GM21360 (cell line): ENCODE measurements at regions not wholly inside any gene's neighbourhood (a gene's known extent, or its start where the extent isn't known, plus 50 kb on each side); places are given as distances from the start of the nearest gene placed in this dataset.
"Not testable (repeated sequence)": the region's sequence is repeated elsewhere in the genome, so short reads cannot be mapped to it uniquely, and the experiment has no call there.

Source experiments
- ATAC-seq: cut with Tn5 transposase; IDR thresholded peaks from one replicate; pipeline ENCODE4 v1.9.1; 2021; ENCODE audit warnings: mild to moderate bottlenecking, moderate library complexity; ENCODE audit not compliant: unreplicated experiment

DNA sequence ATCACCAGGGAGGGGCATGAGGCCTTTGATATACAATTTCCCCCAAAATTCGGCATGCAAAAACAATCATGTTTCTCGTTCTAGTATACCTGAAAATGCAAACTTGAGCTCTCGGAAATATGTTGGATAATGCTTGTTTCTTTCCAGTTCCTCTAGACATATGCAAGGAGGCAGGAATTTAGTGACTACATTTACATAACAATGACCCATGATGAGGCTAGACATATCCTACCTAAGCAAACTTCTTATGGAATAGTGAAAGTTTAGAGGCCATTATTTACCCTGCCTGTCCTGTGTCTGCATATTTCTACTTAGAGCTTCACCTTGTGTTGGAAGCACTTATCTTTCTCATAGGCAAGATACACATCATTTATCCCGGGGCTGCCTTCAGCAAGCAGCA is 514.6 kb downstream of the KCNJ2 start:
- no peak for ATAC-seq

DNA sequence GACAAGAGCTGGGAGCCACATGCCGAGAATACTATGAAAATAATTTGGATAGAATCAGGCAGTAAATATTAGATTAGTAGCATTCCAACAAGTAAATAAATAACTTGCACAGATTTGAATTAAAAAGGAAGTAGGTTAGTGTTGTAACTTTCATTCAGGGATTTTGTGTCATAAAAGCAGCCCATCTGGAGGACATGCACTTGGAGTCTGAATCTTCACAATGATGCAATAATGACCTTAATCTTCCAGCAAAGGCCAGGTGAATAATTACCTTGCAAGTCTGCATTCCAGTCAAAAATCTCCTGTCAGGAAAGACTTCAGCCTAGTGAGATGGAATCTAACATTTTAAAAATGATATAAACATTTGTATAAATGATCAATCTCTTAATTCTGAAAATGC is 518.1 kb downstream of the KCNJ2 start:
- ATAC-seq, result no peak

DNA sequence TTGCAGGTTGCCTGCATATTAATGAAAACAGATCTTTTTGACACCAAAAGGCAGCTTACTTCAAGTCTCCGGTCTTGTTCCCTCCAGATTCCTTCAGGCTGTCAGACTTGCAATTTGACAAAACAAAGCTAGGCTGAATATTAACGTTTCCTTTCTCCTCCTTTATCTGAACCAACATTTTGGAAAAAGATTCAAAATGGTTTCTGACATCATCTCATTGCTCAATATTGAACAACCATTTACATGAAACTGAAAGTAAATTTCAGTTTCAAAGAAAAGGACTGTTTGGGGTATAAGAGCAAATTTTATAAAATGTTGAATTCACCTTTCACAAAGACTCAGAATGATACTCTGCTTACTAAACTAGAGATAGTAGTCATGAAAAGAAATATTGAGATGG is 521.8 kb downstream of the KCNJ2 start:
- ATAC-seq, result no peak

DNA sequence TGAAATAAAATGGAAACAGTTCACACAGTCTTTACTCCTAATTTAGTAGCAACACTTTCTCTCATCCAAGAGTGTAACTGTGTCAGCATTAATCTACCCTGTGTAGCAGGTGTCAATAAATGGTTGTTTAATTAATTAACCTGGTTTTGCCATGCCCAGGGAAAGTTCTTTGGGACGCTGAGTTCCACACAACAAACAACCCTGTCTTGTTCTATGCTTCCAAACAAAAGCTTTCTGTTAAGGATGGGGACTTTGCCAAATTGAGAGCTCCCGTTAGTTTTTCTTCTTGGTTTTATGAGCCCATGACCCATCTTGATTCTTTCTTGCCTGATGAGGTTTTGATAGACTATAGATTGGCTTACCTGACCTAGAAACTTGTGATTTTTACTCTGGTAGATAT is 530.1 kb downstream of the KCNJ2 start:
- ATAC-seq, result no peak

DNA sequence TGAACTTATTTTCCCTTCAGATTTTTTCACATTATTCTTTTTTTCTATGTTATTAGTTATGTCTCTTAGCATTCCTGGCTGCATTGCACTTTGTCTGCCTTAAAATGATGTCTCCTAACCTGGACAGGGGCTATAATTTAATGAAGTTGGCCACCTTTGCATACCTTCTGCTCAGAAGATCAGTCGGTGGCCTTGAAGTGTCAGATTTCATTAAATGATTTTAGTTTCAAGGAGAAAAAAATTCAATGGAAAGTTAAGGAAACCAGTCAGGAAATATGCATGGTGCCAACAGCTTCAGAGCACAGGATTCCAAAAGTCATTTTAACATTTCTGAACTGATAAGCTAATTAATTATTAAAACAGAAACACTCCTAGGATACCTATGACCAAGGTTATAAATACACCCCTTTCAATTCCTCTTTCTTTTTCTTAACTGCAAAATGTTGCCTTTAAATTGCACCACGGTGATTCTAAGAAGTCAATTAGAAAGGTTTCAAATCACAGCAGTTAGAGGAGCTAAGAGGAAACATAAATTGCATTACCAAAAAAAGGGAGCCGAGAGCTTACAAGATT is 533.4 kb downstream of the KCNJ2 start:
- ATAC-seq, result no peak

DNA sequence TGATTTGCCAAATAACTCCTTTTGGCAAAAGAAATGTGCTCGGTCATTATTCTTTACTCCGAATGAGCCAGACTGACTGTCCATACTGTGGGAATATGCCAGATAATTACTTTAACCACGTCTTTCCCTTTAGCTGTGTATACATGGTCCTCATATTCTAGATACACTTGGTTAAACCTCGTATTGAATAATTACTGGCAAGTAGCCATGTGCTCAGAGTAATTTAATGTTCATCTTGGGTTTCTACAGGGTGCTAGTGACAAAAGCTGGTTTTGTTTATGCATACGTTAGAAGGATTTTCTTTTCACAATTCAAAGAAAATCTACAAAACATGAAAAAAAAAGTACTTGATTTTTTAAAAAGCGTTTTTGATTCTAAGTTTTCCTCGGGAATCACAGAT is 540.3 kb downstream of the KCNJ2 start:
- ATAC-seq, result no peak

DNA sequence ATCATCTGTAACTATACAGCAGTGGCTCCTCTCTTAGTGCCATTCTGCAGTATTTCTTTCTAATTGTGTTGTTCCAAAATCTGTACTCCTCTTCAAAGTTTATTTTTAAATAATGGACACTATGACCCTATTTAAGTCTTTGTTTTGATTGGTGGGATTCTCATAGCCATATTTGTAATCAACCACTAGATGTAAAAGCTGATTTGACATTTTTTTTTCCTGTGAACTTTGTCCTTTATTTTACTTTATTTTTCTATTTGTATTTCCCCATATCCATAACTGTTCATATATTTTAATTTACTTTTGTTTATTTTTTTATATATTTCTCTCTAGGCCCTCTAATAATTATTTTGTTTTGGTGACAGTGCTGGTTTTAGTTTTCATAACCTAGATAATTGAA is 544.4 kb downstream of the KCNJ2 start:
- no peak for ATAC-seq

DNA sequence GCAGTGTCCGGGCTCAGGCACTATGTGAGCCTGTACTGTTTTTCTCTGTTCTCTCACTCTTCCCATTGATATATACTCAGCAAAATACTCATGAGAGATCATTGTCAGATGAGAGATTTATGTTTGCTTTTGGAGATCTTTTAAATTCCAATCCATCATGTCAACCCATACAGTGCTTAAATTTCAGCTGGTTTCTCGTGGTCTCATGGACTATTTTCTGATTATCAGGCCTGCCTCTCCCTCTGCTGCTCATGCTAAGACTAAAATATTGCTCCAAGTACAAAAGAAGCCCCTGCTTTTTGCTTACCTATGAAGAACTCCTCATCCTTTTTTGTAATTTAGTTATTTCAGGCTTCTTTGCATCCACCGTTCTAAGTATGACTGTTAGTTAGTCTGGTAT is 547.2 kb downstream of the KCNJ2 start:
- no peak for ATAC-seq

DNA sequence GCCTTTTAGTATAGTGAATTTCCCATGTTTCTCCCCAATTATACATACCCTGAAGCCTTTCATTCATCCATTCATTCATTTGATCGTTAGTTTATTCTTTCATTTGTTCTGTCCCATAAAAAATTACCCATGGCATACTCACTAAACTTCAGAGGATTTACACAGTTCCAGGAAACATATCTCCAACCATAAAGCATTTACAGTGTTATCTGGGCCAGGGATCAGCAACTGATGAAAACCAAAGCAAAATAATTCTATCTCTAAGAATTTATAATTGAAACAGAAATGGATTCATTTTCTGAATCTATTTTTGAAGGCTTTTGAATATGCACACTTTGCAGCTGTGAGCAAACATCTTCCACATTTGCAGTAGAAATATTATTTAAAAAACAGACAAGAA is 547.7 kb downstream of the KCNJ2 start:
- ATAC-seq, result no peak

DNA sequence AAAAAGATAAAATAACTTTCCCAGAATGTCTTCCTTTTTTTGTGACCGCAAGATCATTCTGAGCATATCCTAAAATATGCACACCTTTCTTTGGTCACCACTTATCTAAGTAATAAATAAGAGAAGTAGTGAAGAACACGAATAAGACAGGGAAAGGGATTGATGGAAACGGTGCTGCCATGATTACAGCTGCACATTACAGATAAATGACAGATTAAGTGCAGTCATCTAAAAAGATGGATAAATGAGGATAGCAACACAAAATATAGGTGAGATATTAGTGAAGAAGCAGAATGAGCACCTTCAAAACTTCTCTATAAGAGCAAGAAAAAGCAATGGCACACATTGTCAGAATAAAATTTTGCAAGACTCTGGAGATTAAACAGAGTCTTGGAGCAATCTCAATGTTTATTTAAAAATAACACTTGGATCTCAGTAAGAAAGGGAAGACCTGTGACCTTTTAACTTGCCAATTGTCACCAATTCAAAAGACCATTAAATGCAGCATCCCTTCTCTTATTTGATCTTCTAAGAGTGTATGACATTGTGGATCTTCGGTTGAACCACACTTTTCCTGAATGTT is 567.1 kb downstream of the KCNJ2 start:
- ATAC-seq, result no peak

DNA sequence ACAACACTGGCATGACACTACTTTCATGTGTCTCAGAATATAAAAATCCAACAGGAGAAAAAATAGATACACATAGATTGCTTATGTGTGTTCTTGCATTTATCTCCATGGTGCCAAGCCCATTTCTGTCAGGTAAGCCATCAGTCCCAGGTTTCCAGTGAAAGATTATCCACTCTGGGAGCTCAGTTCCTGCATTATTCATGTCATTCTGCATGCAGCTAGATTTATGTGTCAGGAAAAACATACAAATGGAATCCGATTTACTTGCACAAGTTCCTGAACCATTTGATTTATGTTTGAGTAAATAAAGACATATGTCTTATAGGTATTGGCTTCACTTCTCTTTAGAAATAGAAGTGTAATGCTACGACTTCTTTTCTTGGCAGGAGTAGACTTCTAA is 569.7 kb downstream of the KCNJ2 start:
- ATAC-seq, result no peak

DNA sequence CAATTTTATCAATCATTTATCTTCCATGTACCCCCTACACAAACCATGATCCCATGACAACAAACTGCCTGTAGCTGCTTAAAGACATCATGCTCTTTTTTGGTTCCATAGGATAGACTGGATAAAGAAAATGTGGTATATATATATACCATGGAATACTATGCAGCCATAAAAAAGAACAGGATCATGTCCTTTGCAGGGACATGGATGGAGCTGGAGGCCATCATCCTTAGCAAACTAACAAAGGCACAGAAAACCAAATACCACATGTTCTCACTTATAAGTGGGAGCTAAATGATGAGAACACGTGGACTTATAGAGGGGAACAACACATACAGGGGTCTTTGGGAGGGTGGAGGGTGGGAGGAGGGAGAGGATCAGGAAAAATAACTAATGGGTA is 577.2 kb downstream of the KCNJ2 start:
- ATAC-seq, result not testable (repeated sequence)

DNA sequence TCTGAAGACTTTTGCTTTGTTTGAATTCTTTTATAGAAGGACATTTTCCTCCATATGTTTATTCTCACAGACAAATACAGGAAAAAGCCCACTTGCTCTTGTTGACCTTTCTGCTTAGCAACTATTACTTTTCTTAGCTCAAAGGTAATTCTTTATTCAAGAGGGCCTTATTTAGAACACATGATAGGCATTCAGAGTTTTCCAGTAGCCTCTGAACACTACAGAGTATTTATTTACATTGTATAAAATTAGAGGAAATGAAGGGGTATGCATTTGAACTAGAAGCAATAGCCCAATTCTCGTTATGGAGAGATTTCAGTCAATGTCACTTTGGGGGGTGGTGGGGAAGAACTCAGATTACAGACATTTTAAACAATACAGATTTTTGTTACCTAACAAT is 581.7 kb downstream of the KCNJ2 start:
- no peak for ATAC-seq

DNA sequence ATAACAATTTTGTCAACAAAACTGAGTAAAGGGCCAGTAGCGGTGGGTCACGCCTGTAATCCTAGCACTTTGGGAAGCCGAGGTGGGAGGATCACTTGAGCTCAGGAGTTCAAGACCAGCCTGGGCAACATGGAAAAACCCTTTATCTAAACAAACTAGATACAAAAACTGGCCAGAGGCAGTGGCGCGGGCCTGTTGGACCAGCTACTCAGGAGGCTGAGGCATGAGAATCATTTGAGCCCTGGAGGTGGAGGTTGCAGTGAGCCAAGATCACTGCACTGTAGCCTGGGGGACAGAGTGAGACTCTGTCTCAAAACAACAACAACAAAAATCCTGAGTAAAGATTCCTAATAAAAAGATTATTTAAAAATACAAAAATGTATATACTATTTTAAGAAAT is 583.1 kb downstream of the KCNJ2 start:
- ATAC-seq, result not testable (repeated sequence)

DNA sequence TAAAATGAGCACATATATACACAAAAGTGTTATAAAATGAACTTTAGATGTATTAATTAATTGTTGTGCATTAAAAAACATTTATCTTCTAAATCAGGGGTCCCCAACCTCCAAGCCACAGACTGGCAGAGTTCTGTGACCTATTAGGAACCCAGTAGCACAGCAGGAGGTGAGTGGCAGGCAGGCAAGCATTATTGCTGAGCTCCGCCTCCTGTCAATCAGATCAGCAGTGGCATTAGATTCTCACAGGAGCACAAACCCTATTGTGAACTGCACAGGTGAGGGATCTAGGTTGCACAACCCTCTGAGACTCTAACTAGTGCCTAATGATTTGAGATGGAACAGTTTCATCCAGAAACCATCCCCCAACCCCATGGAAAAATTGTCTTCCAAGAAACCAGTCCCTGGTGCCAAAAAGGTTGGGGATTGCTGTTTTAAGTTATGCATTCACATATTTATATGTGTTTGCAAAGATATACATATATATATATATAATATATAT is 583.7 kb downstream of the KCNJ2 start:
- no peak for ATAC-seq

DNA sequence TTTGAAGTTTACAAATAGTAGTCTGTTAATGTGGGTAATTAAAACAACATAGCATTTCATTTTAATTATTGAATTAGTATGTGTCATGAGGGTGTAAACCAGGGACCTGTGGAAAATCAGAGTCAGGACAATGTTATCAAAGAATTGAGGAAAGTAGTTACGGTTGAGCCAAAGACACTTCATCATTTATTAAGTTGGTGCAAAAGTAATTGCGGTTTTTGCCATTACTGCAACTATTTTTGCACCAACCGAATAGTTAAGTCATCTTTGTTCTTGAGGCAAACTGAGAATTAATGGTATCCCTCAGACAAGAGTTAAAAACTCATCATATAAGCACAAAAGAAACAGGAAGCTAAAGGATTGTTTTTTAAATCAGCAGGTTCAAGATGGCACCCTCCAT is 593.7 kb downstream of the KCNJ2 start:
- ATAC-seq, result no peak

DNA sequence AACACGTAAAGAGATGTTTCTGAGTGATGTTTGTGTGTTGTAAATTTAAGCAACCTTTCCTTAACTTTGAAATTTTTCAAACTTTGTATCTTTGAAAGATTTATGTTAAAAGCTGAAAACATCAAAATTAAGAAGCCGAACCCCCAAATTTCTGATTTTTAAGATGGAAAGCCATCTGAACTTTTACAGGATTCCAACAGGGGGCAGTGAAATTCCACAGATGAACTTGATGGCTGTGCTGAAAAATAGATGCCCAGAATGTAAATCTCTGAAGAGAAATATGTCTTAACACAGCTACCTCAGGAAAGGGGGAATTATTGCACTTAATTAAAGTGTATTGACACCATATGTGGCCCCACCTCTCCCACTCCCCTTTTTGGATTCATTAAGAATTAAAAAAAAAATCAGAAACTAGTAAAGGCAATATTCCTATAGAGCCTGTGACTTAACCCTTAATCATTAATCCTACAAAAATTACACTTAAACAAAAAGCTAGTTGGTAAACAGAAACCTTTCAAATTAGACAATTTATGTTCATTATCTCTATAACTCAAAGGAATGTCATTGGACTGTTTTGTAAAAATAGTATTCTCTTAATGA is 597.9 kb downstream of the KCNJ2 start:
- ATAC-seq, result no peak

DNA sequence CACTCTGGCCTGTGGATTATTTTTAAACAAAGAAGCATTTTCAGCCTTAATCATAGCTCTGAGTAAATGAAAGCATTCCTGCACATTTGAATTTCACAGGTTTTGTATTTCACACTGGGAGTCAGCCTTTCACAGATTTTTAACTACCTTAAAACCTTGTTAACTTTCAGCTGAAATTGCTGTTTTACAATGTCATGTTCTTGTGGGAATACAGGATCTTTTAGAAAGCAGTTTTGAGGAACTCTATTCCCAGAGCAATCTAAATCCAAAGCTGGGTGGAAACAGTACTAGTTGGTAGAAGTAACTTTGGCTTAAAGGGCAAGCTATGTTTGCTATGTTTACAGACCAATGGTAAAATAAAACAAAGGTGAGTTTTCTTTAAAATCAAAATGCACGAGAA is 600.6 kb downstream of the KCNJ2 start:
- ATAC-seq, result no peak

DNA sequence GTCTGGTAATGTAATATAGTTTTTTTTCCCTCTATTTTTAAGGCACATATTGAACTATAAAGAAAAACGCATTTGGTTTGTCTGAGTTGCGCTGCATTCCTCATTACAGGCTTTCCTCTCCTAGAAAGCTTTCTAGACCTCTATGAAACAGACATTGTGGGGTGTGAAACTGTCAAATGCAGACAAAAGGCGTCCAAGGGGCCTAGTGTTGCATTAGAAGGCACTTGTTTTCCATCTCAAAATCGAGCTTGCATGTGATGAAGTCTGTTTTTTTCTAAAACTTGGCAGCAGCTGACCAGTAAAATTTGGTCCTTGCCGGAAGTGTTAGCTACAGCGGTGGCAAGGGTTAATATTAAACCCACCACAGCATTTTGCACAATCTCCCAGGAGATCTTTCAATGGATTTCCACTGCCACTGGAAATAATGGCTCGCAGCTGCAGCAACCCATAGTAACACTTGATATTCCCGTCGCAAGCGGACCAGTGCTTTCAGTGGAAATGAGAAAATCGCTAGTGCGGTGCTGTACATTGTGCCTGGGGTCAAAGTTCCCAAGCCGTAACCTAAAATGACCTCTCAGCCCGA is 602.6 kb downstream of the KCNJ2 start:
- ATAC-seq, result no peak

DNA sequence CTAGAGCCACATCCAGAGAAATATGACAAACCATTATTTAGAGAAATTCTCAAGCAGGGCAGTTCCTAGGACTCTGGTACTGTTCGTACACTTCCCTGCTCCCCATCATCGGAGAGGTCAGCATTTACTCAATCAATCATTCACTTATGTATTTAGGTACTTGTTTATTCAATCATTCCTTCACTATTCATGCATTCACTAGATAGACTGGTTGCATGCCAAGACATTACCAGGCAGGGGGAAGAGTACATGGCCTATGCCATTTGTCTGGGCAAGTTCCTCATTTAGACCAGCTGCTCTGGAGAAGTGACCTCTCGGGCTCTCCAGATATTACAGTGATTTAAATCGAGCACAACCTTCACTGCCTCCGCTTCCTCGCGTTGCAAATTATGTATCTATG is 603.4 kb downstream of the KCNJ2 start:
- ATAC-seq, result no peak

DNA sequence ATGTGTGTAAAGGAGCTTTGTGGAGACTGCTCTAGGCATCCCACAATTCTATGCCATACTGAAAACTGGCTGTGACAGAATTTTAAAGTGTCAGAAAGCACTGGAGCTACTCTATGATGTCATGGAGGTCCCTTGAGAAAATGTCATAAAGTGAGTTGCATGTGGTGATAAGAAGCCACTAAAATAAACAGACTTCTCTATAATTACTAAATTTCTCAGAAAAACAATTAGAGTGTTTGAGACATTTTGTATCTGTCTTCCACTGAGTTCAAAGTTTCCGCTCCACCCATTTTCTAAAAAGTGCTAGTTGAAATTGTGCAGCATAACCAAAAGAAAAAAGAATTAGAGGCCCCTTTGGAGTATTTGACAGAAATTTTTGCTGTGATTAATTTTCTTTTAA is 603.9 kb downstream of the KCNJ2 start:
- ATAC-seq, result no peak

DNA sequence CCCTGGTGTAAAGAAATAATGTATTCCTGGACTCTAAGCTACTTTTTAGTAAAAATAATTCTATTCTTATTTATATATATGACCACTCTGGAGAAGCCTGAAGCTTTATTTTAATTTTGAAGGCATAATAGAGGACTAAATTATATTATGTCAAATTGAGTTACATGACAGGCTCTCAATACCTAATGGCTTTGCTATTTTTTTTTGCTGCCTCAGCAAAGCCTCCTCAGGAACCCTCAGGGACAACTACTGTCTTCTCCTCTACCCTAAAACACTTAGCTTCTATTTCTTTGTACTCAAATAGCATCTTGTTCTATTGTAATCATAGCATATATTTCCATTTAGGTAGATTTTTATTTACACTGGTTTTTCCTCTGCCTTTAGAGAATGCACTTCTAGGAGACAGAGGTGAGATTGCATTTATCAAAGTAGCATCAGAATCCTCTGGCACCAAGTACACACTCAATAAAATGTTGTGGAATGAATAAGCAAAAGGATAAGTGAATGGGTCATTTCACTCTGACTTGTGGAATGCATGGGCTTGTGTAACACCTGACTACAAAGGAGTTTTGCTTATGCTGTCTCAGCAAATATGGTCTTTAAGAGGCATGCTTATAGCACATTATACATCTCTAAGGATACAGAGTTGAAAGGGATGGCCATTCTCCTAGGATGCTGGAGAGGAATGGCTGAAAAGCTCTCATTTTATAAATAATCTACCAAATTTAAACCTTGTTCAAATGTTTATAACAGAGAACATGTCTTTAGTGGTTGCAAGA is 605.2 kb downstream of the KCNJ2 start:
- ATAC-seq, result no peak
